Smooth muscle cell (in vitro differentiated cells): ENCODE measurements at regions not wholly inside any gene's neighbourhood (a gene's known extent, or its start where the extent isn't known, plus 50 kb on each side); places are given as distances from the start of the nearest gene placed in this dataset.
A peak's percentile ranks its signal among the peaks of the same experiment; 100 is the strongest.

Source experiments
- DNase-seq: peaks from one replicate; lab custom pipeline; 2025; ENCODE audit not compliant: unreplicated experiment; lab: John Stamatoyannopoulos, UW
- H2AFZ ChIP-seq: fragments of 200-600 bp; sonication (generic); 2 replicates; pipeline ENCODE4 v1.6.0; 2016; ENCODE audit warnings: antibody characterized with exemption, low read depth, mild to moderate bottlenecking
- H3F3A ChIP-seq: fragments of 200-600 bp; sonication (generic); 2 replicates; pipeline ENCODE4 v1.6.0; 2017; ENCODE audit warnings: antibody characterized with exemption, low read depth
- H3K27ac ChIP-seq: fragments of 200-600 bp; sonication (generic); 2 replicates; pipeline ENCODE4 v1.5.1; 2016; ENCODE audit warnings: low read depth, mild to moderate bottlenecking
- H3K27me3 ChIP-seq: fragments of 200-600 bp; sonication (generic); 2 replicates; pipeline ENCODE4 v1.6.1; 2016; ENCODE audit warnings: low read depth, mild to moderate bottlenecking
- H3K36me3 ChIP-seq: fragments of 200-600 bp; sonication (generic); 2 replicates; pipeline ENCODE4 v1.5.1; 2016; ENCODE audit warnings: low read depth
- H3K4me1 ChIP-seq: fragments of 200-600 bp; sonication (generic); 2 replicates; pipeline ENCODE4 v1.5.1; 2016; ENCODE audit warnings: low read depth
- H3K4me2 ChIP-seq: fragments of 200-600 bp; sonication (generic); 2 replicates; pipeline ENCODE4 v1.6.0; 2016; ENCODE audit warnings: mild to moderate bottlenecking
- H3K4me3 ChIP-seq: fragments of 200-600 bp; sonication (generic); 2 replicates; pipeline ENCODE4 v1.5.1; 2016; ENCODE audit warnings: mild to moderate bottlenecking
- H3K79me2 ChIP-seq: fragments of 200-600 bp; sonication (generic); 2 replicates; pipeline ENCODE4 v1.6.0; 2016; ENCODE audit warnings: low read depth, mild to moderate bottlenecking
- H3K9ac ChIP-seq: fragments of 200-600 bp; sonication (generic); 2 replicates; pipeline ENCODE4 v1.6.0; 2016; ENCODE audit warnings: low read depth
- H3K9me3 ChIP-seq: fragments of 200-600 bp; sonication (generic); replicated peaks from 2 replicates; pipeline ENCODE4 v1.5.1; 2016; ENCODE audit warnings: low read depth
- H4K20me1 ChIP-seq: fragments of 200-600 bp; sonication (generic); 2 replicates; pipeline ENCODE4 v1.6.0; 2016; ENCODE audit warnings: low read depth
- WGBS: methylation state at CpG from one replicate; pipeline ENCODE4 v1.1.7; 2016; ENCODE audit warnings: low lambda C conversion rate; 5-methylcytosine and 5-hydroxymethylcytosine counted together
- TF ChIP-seq, protein P1 (sequence below): fragments of 200-600 bp; sonication (generic); IDR thresholded peaks from 2 replicates; pipeline ENCODE4 v1.5.1; 2017; ENCODE audit warnings: borderline replicate concordance, mild to moderate bottlenecking, antibody characterized with exemption; ENCODE audit not compliant: insufficient read depth, poor library complexity, severe bottlenecking

DNA sequence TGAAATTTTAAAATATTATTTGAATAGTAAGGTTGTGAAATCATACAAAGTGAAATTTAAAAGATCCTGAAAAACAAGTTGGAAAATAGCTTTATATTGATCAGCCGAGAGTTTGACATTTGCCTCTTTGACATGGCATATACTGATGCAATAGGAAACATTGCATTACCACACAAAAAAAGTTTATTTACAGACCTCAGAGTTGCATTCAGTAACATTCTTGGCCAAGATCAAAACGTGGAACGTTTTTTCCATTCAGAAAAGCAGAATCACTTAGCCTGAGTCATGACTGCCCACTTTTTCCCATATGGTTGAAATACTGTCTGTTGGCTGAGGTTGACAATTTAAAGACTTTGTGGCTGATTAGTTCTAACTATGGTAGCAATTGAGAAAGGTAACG, 55.1 kb upstream of the BACH2 start:
- Histone ChIP-seq H4K20me1 (no peaks in the 10 kb centered on the region), H3K27ac (peak overlapping the region; percentile 66), H3K4me1 (peaks cover 8% of the 10 kb centered on the region), H3K4me3 (no peak overlapping the region), H3K9me3 (no peaks in the 10 kb centered on the region), H3K36me3 (no peaks in the 10 kb centered on the region), H3K79me2 (no peaks in the 10 kb centered on the region), H3K27me3 (no peaks in the 10 kb centered on the region), H3K4me2 (peak overlapping the region; percentile 46), H3K9ac (peak overlapping the region; percentile 13), H2AFZ (no peak overlapping the region), H3F3A (no peaks in the 10 kb centered on the region)
- TF ChIP-seq, protein P1, sequence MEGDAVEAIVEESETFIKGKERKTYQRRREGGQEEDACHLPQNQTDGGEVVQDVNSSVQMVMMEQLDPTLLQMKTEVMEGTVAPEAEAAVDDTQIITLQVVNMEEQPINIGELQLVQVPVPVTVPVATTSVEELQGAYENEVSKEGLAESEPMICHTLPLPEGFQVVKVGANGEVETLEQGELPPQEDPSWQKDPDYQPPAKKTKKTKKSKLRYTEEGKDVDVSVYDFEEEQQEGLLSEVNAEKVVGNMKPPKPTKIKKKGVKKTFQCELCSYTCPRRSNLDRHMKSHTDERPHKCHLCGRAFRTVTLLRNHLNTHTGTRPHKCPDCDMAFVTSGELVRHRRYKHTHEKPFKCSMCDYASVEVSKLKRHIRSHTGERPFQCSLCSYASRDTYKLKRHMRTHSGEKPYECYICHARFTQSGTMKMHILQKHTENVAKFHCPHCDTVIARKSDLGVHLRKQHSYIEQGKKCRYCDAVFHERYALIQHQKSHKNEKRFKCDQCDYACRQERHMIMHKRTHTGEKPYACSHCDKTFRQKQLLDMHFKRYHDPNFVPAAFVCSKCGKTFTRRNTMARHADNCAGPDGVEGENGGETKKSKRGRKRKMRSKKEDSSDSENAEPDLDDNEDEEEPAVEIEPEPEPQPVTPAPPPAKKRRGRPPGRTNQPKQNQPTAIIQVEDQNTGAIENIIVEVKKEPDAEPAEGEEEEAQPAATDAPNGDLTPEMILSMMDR, result no peak
- DNase-seq, result no peak
- WGBS, result 24% methylated on average over 4 of the region's 4 CpGs

DNA sequence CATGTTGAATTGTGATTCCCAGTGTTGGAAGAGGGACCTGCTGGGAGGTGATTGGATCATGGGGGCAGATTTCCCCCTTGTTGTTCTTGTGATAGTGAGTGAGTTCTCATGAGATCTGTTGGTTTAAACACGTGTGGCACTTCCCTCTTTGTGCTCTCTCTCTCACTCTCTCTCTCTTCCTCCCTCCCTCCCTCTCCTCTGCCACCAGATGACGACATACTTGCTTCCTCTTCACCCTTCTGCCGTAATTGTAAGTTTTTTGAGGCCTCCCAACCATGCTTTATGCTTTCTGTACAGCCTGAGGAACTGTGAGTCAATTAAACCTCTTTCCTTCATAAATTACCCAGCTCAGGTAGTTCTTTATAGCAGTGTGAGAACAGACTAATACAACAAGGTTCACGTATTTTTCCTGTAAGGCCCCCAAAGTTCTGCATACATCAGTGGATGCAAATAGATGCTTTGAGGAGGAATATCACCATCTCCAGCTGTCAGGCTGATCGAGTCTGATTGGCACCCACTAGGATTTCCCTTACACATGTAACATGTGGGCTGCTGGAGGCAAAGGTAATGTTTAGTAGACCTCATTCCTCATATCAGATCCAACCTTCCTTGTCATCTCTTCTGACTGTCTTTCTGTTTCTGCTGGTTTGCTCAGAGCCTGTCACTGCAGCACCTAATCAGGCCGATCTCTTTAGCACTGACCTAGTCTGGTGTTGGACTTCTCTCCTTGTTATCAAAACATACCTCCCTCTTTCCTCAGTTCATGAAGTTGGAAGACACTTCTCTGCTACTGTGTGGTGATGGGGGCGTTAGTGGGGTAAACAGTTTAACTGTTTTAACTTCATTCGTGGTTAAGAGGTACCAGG, 54.3 kb upstream of the BACH2 start:
- Histone ChIP-seq H3K36me3 (no peaks in the 10 kb centered on the region), H2AFZ (no peak overlapping the region), H3K27me3 (no peaks in the 10 kb centered on the region), H3K79me2 (no peaks in the 10 kb centered on the region), H3K27ac (peak overlapping the region; percentile 66), H3K4me1 (peaks cover under 1% of the 10 kb centered on the region), H3K9me3 (no peaks in the 10 kb centered on the region), H4K20me1 (no peaks in the 10 kb centered on the region), H3K9ac (peak overlapping the region; percentile 13), H3K4me3 (no peak overlapping the region), H3K4me2 (peak overlapping the region; percentile 46), H3F3A (no peaks in the 10 kb centered on the region)
- DNase-seq, result no peak
- WGBS, result 59% methylated on average over 8 of the region's 8 CpGs
- TF ChIP-seq, protein P1, result no peak

DNA sequence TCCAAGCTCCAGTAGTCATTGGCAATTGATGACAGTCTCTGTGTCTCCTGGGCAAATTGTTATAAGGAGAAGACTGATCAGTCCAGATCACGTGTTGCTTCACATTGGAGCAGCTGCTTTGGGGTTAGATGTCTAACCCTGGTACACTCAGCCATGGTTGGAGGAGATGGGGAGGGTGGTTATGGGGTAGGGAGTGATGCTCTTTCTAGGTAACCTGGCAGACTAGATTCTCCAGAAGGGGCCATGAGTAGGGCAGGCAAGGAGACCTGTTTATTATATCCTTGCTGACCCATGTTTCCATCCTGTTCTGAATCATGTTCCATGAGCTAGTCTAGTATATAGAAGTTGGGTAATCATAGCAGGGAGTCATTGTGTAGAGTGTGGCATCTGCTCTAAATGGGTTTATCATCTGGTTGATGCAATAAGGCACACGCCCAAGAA, 50.8 kb upstream of the BACH2 start:
- H4K20me1 ChIP-seq, result no peaks in the 10 kb centered on the region
- TF ChIP-seq, protein P1, result no peak
- no peak overlapping the region for H3K9ac ChIP-seq
- DNase-seq, result no peak
- H3K27me3 ChIP-seq, result no peaks in the 10 kb centered on the region
- H3K36me3 ChIP-seq, result no peaks in the 10 kb centered on the region
- no peaks in the 10 kb centered on the region for H3K79me2 ChIP-seq
- H2AFZ ChIP-seq, result no peak overlapping the region
- H3K4me2 ChIP-seq, result no peak overlapping the region
- no peaks in the 10 kb centered on the region for H3F3A ChIP-seq
- no peak overlapping the region for H3K27ac ChIP-seq
- 96% methylated on average over 2 of the region's 2 CpGs for WGBS
- H3K4me3 ChIP-seq, result no peak overlapping the region
- no peaks in the 10 kb centered on the region for H3K4me1 ChIP-seq
- no peaks in the 10 kb centered on the region for H3K9me3 ChIP-seq

DNA sequence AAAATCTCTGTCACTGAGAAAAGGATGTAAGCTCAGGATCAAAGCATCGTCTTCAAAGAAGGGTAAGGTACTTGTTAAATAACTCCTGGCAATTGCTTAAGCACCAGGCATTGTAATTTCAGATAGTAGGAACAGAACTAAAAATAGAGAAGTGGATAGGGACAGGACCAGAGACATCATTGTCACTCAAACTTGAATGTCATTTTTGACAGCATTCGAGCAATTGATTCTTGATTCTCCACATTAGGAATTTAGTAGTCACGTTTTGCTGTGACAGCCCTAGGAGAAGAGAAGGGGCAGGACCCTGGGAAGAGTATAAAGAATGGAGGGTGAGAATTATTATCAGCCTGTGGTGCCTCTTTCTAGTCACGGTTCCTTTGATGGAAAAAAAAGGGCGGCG, 50.1 kb upstream of the BACH2 start:
- Histone ChIP-seq H3K36me3 (no peaks in the 10 kb centered on the region), H3K9ac (no peak overlapping the region), H3K27ac (no peak overlapping the region), H3K9me3 (no peaks in the 10 kb centered on the region), H3K4me3 (no peak overlapping the region), H3K4me1 (no peaks in the 10 kb centered on the region), H4K20me1 (no peaks in the 10 kb centered on the region), H3K79me2 (no peaks in the 10 kb centered on the region), H3K4me2 (no peak overlapping the region), H3K27me3 (no peaks in the 10 kb centered on the region), H3F3A (no peaks in the 10 kb centered on the region), H2AFZ (no peak overlapping the region)
- TF ChIP-seq, protein P1, result no peak
- 89% methylated on average over 6 of the region's 6 CpGs for WGBS
- no peak for DNase-seq
